Karpas-422 (cell line): ENCODE measurements at regions not wholly inside any gene's neighbourhood (a gene's known extent, or its start where the extent isn't known, plus 50 kb on each side); places are given as distances from the start of the nearest gene placed in this dataset.

Experiments used
- DNase-seq: peaks from one replicate; pipeline ENCODE4 v3.0.0-alpha.2; 2015
- H2AFZ ChIP-seq: fragments of 200-600 bp; sonication (generic); 2 replicates; pipeline ENCODE4 v1.6.1; 2014; ENCODE audit warnings: antibody characterized with exemption, low read length, mixed read lengths
- H3K27ac ChIP-seq: fragments of 200-600 bp; sonication (generic); 2 replicates; pipeline ENCODE4 v1.5.1; 2014; ENCODE audit warnings: mild to moderate bottlenecking, low read length, moderate library complexity
- H3K27me3 ChIP-seq: fragments of 200-600 bp; sonication (generic); 2 replicates; pipeline ENCODE4 v1.6.1; 2014; ENCODE audit warnings: low read length, mixed read lengths
- H3K36me3 ChIP-seq: fragments of 200-600 bp; sonication (generic); 2 replicates; pipeline ENCODE4 v1.6.1; 2014; ENCODE audit warnings: low read length, mixed read lengths; ENCODE audit not compliant: insufficient read depth
- H3K4me1 ChIP-seq: fragments of 200-600 bp; sonication (generic); 2 replicates; pipeline ENCODE4 v1.6.1; 2014; ENCODE audit warnings: mild to moderate bottlenecking, low read length, mixed read lengths
- H3K4me2 ChIP-seq: fragments of 200-600 bp; sonication (generic); 2 replicates; pipeline ENCODE4 v1.6.1; 2014; ENCODE audit warnings: low read length, low read depth, mild to moderate bottlenecking; ENCODE audit not compliant: poor library complexity, severe bottlenecking
- H3K4me3 ChIP-seq: fragments of 200-600 bp; sonication (generic); 2 replicates; pipeline ENCODE4 v1.5.1; 2014; ENCODE audit warnings: mild to moderate bottlenecking, antibody characterized with exemption, low read length, mixed read lengths
- H3K79me2 ChIP-seq: fragments of 200-600 bp; sonication (generic); 2 replicates; pipeline ENCODE4 v1.6.1; 2014; ENCODE audit warnings: mild to moderate bottlenecking, low read length, mixed read lengths
- H3K9ac ChIP-seq: fragments of 200-600 bp; sonication (generic); 2 replicates; pipeline ENCODE4 v1.6.0; 2014; ENCODE audit warnings: low read length
- H3K9me2 ChIP-seq: fragments of 200-600 bp; sonication (generic), shearing (Covaris generic); replicated peaks from 2 replicates; pipeline ENCODE4 v1.6.0; 2014; ENCODE audit warnings: mild to moderate bottlenecking, low read length, moderate library complexity; ENCODE audit not compliant: insufficient read depth
- H3K9me3 ChIP-seq: fragments of 300-700, 200-600 bp; sonication (generic); 2 replicates; pipeline ENCODE4 v1.6.1; 2014; ENCODE audit warnings: low read length, mixed read lengths
- H4K20me1 ChIP-seq: fragments of 200-600 bp; sonication (generic); 2 replicates; pipeline ENCODE4 v1.6.1; 2014; ENCODE audit warnings: mild to moderate bottlenecking, antibody characterized with exemption, low read length, low read depth; ENCODE audit not compliant: insufficient read depth

GRCh38 chr7:144982133-144982532 lies 146.3 kb upstream of the TPK1 start:
- Histone ChIP-seq H3K27me3 (no peaks in the 10 kb centered on the region), H3K4me3 (no peak overlapping the region), H3K79me2 (no peaks in the 10 kb centered on the region), H3K9me2 (no peaks in the 10 kb centered on the region; the same call in 1 of the 2 replicates), H3K9me3 (peaks cover 15% of the 10 kb centered on the region), H3K4me1 (no peaks in the 10 kb centered on the region), H3K27ac (no peak overlapping the region), H3K4me2 (no peak overlapping the region), H3K36me3 (no peaks in the 10 kb centered on the region), H4K20me1 (no peaks in the 10 kb centered on the region), H3K9ac (no peak overlapping the region), H2AFZ (no peak overlapping the region)
- no peak for DNase-seq

- H3K27me3 ChIP-seq: no peaks in the 10 kb centered on the region
- H4K20me1 ChIP-seq: no peaks in the 10 kb centered on the region
- H3K4me2 ChIP-seq: no peak overlapping the region
- no peak overlapping the region for H2AFZ ChIP-seq
- H3K4me3 ChIP-seq: no peak overlapping the region
- H3K4me1 ChIP-seq: no peaks in the 10 kb centered on the region
- no peak overlapping the region for H3K9ac ChIP-seq
- no peaks in the 10 kb centered on the region; the same call in 1 of the 2 replicates for H3K9me2 ChIP-seq
- no peaks in the 10 kb centered on the region for H3K36me3 ChIP-seq
- H3K27ac ChIP-seq: no peak overlapping the region
- no peaks in the 10 kb centered on the region for H3K79me2 ChIP-seq
- no peak for DNase-seq
- peaks cover 11% of the 10 kb centered on the region; the same call in 1 of the 2 replicates for H3K9me3 ChIP-seq
These were observed 140.0 kb upstream of the TPK1 start for GRCh38 chr7:144975882-144976281.

- Histone ChIP-seq H3K9ac (no peak overlapping the region), H3K27ac (no peak overlapping the region), H3K27me3 (no peaks in the 10 kb centered on the region), H4K20me1 (no peaks in the 10 kb centered on the region), H2AFZ (no peak overlapping the region), H3K79me2 (no peaks in the 10 kb centered on the region), H3K9me2 (no peaks in the 10 kb centered on the region), H3K4me3 (no peak overlapping the region), H3K4me1 (no peaks in the 10 kb centered on the region), H3K36me3 (no peaks in the 10 kb centered on the region), H3K4me2 (no peak overlapping the region), H3K9me3 (no peaks in the 10 kb centered on the region)
- DNase-seq: no peak
These were observed 133.9 kb upstream of the TPK1 start for GRCh38 chr7:144969787-144970186.

GRCh38 chr7:144960763-144961162 lies 124.9 kb upstream of the TPK1 start:
- Histone ChIP-seq H3K9ac (no peak overlapping the region), H3K9me3 (no peaks in the 10 kb centered on the region; the same call in 1 of the 2 replicates), H2AFZ (no peak overlapping the region), H4K20me1 (no peaks in the 10 kb centered on the region), H3K4me3 (no peak overlapping the region), H3K4me1 (no peaks in the 10 kb centered on the region), H3K79me2 (no peaks in the 10 kb centered on the region), H3K9me2 (0 out of 2 replicates have a peak, but pooled peaks cover 5% of the 10 kb centered on the region), H3K27ac (no peak overlapping the region), H3K36me3 (no peaks in the 10 kb centered on the region), H3K27me3 (no peaks in the 10 kb centered on the region), H3K4me2 (no peak overlapping the region)
- DNase-seq: no peak

GRCh38 chr7:144957998-144958397 lies 122.1 kb upstream of the TPK1 start:
- Histone ChIP-seq H3K4me2 (no peak overlapping the region), H3K79me2 (no peaks in the 10 kb centered on the region), H3K4me1 (no peaks in the 10 kb centered on the region), H3K9me3 (no peaks in the 10 kb centered on the region), H3K36me3 (no peaks in the 10 kb centered on the region), H3K27ac (no peak overlapping the region), H3K9me2 (0 out of 2 replicates have a peak, but pooled peaks cover 5% of the 10 kb centered on the region), H2AFZ (no peak overlapping the region), H4K20me1 (no peaks in the 10 kb centered on the region), H3K9ac (no peak overlapping the region), H3K27me3 (no peaks in the 10 kb centered on the region), H3K4me3 (no peak overlapping the region)
- no peak for DNase-seq

- Histone ChIP-seq H3K9me3 (0 out of 2 replicates have a peak, but pooled peaks cover 2% of the 10 kb centered on the region), H3K27ac (no peak overlapping the region), H3K27me3 (no peaks in the 10 kb centered on the region), H2AFZ (no peak overlapping the region), H3K9me2 (0 out of 2 replicates have a peak, but pooled peaks cover 5% of the 10 kb centered on the region), H3K4me2 (no peak overlapping the region), H3K4me1 (no peaks in the 10 kb centered on the region), H3K4me3 (no peak overlapping the region), H3K9ac (no peak overlapping the region), H3K79me2 (no peaks in the 10 kb centered on the region), H4K20me1 (no peaks in the 10 kb centered on the region), H3K36me3 (no peaks in the 10 kb centered on the region)
- DNase-seq: no peak
These were observed 119.6 kb upstream of the TPK1 start for GRCh38 chr7:144955422-144955821.

- Histone ChIP-seq H4K20me1 (no peaks in the 10 kb centered on the region), H2AFZ (no peak overlapping the region), H3K9me3 (peaks cover 4% of the 10 kb centered on the region), H3K27me3 (no peaks in the 10 kb centered on the region), H3K9me2 (no peaks in the 10 kb centered on the region), H3K27ac (no peak overlapping the region), H3K4me2 (no peak overlapping the region), H3K4me3 (no peak overlapping the region), H3K4me1 (no peaks in the 10 kb centered on the region), H3K36me3 (no peaks in the 10 kb centered on the region), H3K79me2 (no peaks in the 10 kb centered on the region), H3K9ac (no peak overlapping the region)
- no peak for DNase-seq
These were observed 105.3 kb upstream of the TPK1 start for GRCh38 chr7:144941127-144941526.

GRCh38 chr7:144937199-144937598 lies 101.3 kb upstream of the TPK1 start:
- H4K20me1 ChIP-seq: no peaks in the 10 kb centered on the region
- no peaks in the 10 kb centered on the region for H3K36me3 ChIP-seq
- H3K27ac ChIP-seq: no peak overlapping the region
- no peaks in the 10 kb centered on the region for H3K4me1 ChIP-seq
- H3K79me2 ChIP-seq: no peaks in the 10 kb centered on the region
- H3K9me3 ChIP-seq: no peaks in the 10 kb centered on the region; the same call in none of the 2 replicates
- H3K9me2 ChIP-seq: no peaks in the 10 kb centered on the region
- no peak for DNase-seq
- no peak overlapping the region for H2AFZ ChIP-seq
- no peak overlapping the region for H3K4me2 ChIP-seq
- no peaks in the 10 kb centered on the region for H3K27me3 ChIP-seq
- H3K4me3 ChIP-seq: no peak overlapping the region
- no peak overlapping the region for H3K9ac ChIP-seq

- no peaks in the 10 kb centered on the region for H4K20me1 ChIP-seq
- no peak overlapping the region for H3K9ac ChIP-seq
- H2AFZ ChIP-seq: no peak overlapping the region
- no peaks in the 10 kb centered on the region; the same call in none of the 2 replicates for H3K9me3 ChIP-seq
- no peak overlapping the region for H3K4me2 ChIP-seq
- H3K4me3 ChIP-seq: no peak overlapping the region
- no peaks in the 10 kb centered on the region for H3K36me3 ChIP-seq
- H3K9me2 ChIP-seq: no peaks in the 10 kb centered on the region
- DNase-seq: no peak
- no peak overlapping the region for H3K27ac ChIP-seq
- H3K27me3 ChIP-seq: no peaks in the 10 kb centered on the region
- no peaks in the 10 kb centered on the region for H3K4me1 ChIP-seq
- H3K79me2 ChIP-seq: no peaks in the 10 kb centered on the region
These were observed 100.5 kb upstream of the TPK1 start for GRCh38 chr7:144936314-144936713.
